GM21576 (cell line): ENCODE measurements at regions not wholly inside any gene's neighbourhood (a gene's known extent, or its start where the extent isn't known, plus 50 kb on each side); places are given as distances from the start of the nearest gene placed in this dataset.

Source experiments
- ATAC-seq: cut with Tn5 transposase; IDR thresholded peaks from one replicate; pipeline ENCODE4 v1.9.1; 2021; ENCODE audit warnings: mild to moderate bottlenecking, moderate library complexity; ENCODE audit not compliant: unreplicated experiment

DNA sequence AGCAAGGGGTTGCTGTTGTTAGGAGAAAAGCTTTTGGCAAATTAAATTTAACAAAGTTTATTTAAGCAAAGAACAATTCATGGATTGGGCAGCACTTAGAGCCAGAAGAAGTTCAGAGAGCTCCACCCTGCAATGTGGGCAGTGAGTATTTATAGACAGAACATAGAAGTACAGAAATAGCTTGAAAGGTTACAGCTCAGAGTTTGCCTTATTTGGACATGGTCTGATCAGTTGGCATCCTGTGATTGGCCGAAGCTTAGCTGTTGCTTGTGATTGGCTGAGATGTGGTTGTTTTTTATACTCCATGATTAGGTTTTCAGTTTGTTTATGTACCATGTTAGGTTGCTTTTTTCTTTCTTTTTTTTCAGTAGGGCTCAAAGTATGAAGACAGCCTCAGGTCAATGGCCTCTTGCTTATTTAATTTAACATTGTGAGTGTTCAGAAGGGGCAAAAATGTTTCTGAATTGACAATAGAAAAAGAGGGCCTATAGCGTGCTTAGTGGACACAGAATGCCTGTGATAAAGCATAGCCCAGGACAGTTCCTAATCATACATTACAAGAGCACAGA is 293.8 kb downstream of the IGSF11 start:
- no peak for ATAC-seq

DNA sequence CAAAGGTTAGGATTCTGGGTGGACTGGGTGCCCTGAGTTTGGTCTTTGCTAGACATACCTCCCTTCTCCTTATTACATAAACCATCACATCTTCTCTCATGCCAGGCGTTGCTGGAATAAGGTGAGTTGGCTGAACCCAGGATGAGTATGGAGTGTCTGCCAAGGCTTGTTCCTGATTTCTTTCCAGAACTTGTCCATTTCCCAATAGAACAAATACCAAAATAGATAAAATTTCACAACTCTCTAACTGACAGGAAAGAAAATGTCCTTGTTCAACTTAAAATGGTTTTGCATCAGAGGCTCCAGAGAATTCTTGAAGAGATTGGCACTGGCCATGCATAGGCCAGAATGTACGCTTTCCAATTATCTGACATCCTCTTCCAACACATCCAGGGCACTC is 291.9 kb downstream of the IGSF11 start:
- no peak for ATAC-seq

- no peak for ATAC-seq
Measured at GRCh38 chr3:118744186-118744585, 290.5 kb downstream of the IGSF11 start.

DNA sequence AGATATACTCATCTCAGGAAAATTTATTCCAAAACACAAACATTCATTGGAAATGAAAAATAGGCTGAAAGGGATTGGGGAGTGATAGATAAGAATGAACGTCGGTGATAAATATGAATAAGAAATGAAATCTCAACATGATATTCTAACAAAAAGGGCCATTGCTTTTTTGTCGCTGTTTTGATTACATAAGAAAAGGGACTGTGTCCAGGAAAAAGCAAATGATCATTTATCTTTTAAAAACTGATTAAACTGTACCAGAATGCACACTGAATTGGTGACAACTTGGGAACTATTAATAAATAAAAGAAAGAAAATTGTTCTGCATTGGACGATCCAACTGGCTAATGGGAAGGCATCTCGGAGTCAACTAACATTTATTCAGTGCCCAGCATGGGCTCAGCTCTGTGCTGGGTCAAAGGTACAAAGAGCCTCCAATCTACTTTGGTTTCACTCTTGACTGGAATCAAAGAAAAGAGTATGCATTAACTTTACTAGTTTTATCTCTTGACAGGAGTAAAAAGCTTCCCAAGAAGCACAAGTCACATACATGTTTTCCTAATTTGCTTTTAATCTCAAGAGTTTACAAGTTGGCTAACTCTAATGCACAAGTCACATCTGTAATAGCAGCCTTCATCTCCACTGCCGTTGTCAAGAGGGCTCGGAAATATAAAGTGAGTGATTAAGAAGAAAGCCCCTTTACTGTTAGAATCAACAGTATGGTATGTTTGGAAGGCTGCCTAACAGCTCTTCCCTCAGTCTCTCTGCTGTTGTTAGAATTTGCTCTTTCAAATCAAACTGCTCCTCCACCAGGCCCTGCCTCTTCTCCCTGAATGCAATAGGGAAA is 280.0 kb downstream of the IGSF11 start:
- no peak for ATAC-seq

GRCh38 chr3:118755253-118755801 is 279.3 kb downstream of the IGSF11 start:
- ATAC-seq, result no peak

- no peak for ATAC-seq
Measured at GRCh38 chr3:118760585-118761290, 273.9 kb downstream of the IGSF11 start.

DNA sequence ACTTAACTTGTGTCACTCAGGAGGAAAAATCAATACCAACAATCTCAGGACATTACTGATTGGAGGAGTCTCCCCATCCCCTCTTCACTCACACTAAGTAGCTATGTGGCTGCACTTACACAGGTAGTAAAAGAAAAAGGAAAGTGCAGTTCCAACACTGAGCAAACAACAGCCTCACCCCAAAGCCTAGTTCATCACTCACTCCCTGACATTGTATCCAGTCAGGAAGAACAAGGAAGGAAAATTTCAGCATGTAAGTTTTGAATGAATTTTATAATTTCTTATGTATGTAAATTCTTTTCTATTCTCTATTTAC is 273.4 kb downstream of the IGSF11 start:
- ATAC-seq, result no peak

- ATAC-seq, result no peak
Measured at GRCh38 chr3:118765636-118766305, 268.9 kb downstream of the IGSF11 start.

GRCh38 chr3:118766306-118766669 is 268.4 kb downstream of the IGSF11 start:
- ATAC-seq, result no peak

- no peak for ATAC-seq
Measured at GRCh38 chr3:118772036-118772435, 262.6 kb downstream of the IGSF11 start.

- peak; percentile 99 for ATAC-seq
Measured at GRCh38 chr3:118772547-118773011, 262.1 kb downstream of the IGSF11 start.

DNA sequence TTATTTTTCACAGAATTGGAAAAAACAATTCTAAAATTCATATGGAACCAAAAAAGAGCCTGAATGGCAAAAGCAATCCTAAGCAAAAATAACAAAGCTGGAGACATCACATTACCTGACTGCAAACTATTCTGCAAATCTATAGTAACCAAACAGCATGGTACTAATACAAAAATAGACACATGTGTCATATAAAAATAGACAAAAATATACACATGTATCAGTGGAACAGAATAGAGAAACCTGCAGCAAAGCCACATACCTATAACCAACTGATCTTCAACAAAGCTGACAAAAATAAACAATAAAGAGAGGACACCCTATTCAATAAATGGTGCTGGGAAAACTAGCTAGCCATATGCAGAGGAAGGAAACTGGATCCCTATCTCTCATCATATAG is 259.6 kb downstream of the IGSF11 start:
- no peak for ATAC-seq

DNA sequence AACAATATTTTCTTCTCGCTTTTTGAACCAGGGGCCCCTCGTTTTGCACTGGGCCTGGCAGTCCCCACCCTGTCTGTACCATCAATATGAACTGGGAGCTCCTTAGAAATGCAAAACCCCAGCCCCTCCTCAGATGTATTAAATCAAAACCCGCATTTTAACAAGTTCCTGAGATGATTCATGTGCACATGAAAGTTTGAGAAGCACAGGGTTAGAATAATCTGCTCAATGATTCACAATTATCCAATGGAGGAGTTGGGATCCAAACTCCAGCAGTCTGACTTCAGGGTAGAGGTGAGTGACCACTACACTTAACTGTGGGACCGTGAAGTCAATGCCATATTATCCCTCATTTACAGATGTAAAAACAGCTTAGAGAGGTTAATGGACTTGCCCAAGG is 256.4 kb downstream of the IGSF11 start:
- no peak for ATAC-seq

GRCh38 chr3:118781232-118781631 is 253.4 kb downstream of the IGSF11 start:
- no peak for ATAC-seq

- no peak for ATAC-seq
Measured at GRCh38 chr3:118781839-118782238, 252.8 kb downstream of the IGSF11 start.

DNA sequence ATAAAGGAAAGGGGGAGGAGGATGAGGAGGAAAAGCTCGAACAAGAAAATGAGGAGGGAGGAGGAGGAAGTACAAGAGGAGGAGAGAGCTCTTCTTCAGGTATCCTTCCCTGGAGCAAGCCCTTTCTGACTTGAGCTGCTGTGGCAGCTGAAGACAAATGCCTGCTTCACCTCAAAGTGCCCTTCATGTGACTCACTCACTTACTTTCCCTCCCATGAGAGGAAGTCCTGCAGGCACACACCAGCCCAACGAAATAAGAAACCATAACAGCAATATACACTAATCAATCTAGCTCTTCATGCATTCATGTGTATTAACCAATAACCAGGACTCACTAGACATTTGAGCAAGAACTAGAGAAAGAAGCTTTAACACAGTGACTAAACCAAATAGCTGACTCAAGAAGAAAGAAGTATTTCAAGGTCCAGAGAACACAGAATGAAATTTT is 251.9 kb downstream of the IGSF11 start:
- ATAC-seq, result peak; percentile 90

DNA sequence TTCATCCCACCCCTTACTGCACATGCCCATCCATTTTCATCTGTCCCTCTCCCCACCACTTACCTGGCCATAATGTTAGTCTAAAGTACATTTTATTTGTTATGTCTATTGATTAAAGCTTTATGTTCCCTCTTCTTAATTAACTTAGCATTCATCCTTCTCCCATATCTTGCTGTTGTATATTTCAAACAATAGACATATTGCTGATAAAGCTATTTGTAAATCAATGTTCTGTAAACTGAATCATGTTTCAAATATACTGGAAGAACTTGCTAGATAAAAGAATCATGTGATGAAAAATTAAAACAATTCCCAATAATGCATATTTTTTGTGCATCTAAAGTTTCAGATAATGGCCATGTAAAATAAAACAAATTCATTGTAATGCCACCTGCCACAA is 249.2 kb downstream of the IGSF11 start:
- ATAC-seq, result no peak

GRCh38 chr3:118791246-118791645 is 243.4 kb downstream of the IGSF11 start:
- ATAC-seq, result no peak

GRCh38 chr3:118792191-118792590 is 242.5 kb downstream of the IGSF11 start:
- no peak for ATAC-seq

GRCh38 chr3:118793176-118793575 is 241.5 kb downstream of the IGSF11 start:
- no peak for ATAC-seq

- ATAC-seq, result peak; percentile 43
Measured at GRCh38 chr3:118799303-118799702, 235.3 kb downstream of the IGSF11 start.
